Neural cell (in vitro differentiated cells): ENCODE measurements at regions not wholly inside any gene's neighbourhood (a gene's known extent, or its start where the extent isn't known, plus 50 kb on each side); places are given as distances from the start of the nearest gene placed in this dataset.

Experiments used
- CTCF ChIP-seq: fragments of 450-650 bp; IDR thresholded peaks from 2 replicates; pipeline ENCODE4 v1.5.1; 2014; ENCODE audit warnings: antibody characterized with exemption, mild to moderate bottlenecking, moderate library complexity; ENCODE audit not compliant: poor library complexity, severe bottlenecking
- EP300 ChIP-seq: fragments of 450-650 bp; conservative IDR thresholded peaks from 2 replicates; pipeline ENCODE4 v1.6.1; 2014; ENCODE audit warnings: antibody characterized with exemption, mild to moderate bottlenecking, moderate library complexity; ENCODE audit not compliant: poor library complexity, severe bottlenecking
- RAD21 ChIP-seq: fragments of 450-650 bp; conservative IDR thresholded peaks from 2 replicates; pipeline ENCODE4 v1.6.1; 2014; ENCODE audit warnings: antibody characterized with exemption, mild to moderate bottlenecking, moderate library complexity
- SMC3 ChIP-seq: fragments of 450-650 bp; conservative IDR thresholded peaks from 2 replicates; pipeline ENCODE4 v1.6.1; 2014; ENCODE audit warnings: antibody characterized with exemption, mild to moderate bottlenecking, moderate library complexity; ENCODE audit not compliant: poor library complexity

GRCh38 chr5:71783891-71784290 is 64.8 kb downstream of the CARTPT start:
- TF ChIP-seq CTCF, result no peak
- no peak for TF ChIP-seq RAD21
- no peak for TF ChIP-seq EP300
- no peak for TF ChIP-seq SMC3
